AG10803 (cell line): ENCODE measurements at regions not wholly inside any gene's neighbourhood (a gene's known extent, or its start where the extent isn't known, plus 50 kb on each side); places are given as distances from the start of the nearest gene placed in this dataset.

Experiments
- DNase-seq: peaks from one replicate; pipeline ENCODE4 v3.0.0; 2010; ENCODE audit warnings: low read depth
- H3K4me3 ChIP-seq: 2 replicates; pipeline ENCODE4 v1.5.1; 2011; ENCODE audit warnings: mild to moderate bottlenecking, low read length, control low read depth
- CTCF ChIP-seq: conservative IDR thresholded peaks from 2 replicates; pipeline ENCODE4 v1.5.1; 2011; ENCODE audit warnings: mild to moderate bottlenecking, low read length, control low read depth, inconsistent platforms

- DNase-seq: no peak
- TF ChIP-seq CTCF: no peak
- no peak overlapping the region for H3K4me3 ChIP-seq
These were observed 60.2 kb upstream of the ADGRF1 start for GRCh38 chr6:47102331-47102730.

GRCh38 chr6:47098570-47098993, 56.5 kb upstream of the ADGRF1 start:
- no peak overlapping the region for H3K4me3 ChIP-seq
- peak; percentile 83 for DNase-seq
- no peak for TF ChIP-seq CTCF

DNA sequence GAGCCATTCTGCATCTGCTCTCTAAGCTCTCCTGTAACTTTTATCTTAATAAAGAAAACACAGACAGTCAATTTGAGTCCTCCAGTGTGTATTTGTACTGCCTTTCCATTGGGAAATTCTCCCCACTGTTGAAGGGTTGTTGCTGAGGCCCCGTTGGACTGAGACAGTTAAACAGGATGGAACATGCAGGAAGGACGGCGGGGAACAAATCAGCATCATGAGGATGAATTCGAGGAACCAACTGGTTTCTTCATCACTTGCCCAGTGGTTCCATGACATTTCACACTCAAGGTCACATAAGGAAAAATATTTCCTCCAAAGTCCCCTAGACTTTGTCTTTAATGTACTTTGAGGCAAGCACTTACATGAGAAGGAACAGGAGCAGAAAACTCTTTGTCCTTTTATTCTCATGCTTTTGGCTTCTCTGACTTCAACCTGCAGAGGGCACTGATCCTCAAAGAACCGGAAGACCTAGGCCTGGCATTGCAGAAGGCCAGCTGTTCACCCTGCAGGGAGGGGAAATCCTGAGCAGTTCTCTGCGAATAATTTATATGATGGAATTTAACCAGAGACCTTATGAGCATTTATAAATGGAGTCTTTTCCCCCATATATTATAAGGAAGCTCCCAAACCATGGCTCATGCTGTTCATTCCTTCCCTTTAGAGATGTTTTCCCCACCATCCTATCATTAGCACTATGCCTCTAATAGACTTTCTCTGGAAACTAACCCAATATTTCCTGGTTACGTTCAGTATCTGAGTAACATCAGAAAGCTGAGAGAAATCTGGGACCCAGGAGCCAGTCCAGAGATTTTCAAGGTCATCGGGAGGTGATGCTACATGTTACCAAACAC, 55.2 kb upstream of the ADGRF1 start:
- TF ChIP-seq CTCF: peak; percentile 90
- H3K4me3 ChIP-seq: no peak overlapping the region

GRCh38 chr6:47096211-47096895, 54.2 kb upstream of the ADGRF1 start:
- no peak for TF ChIP-seq CTCF
- H3K4me3 ChIP-seq: no peak overlapping the region

More for the DNA sequence above, 55.2 kb upstream of the ADGRF1 start:
- DNase-seq: peak; percentile 81

GRCh38 chr6:47094241-47094925, 52.3 kb upstream of the ADGRF1 start:
- no peak overlapping the region for H3K4me3 ChIP-seq
- no peak for TF ChIP-seq CTCF
- DNase-seq: no peak

More at GRCh38 chr6:47096211-47096895, 54.2 kb upstream of the ADGRF1 start:
- DNase-seq: no peak

DNA sequence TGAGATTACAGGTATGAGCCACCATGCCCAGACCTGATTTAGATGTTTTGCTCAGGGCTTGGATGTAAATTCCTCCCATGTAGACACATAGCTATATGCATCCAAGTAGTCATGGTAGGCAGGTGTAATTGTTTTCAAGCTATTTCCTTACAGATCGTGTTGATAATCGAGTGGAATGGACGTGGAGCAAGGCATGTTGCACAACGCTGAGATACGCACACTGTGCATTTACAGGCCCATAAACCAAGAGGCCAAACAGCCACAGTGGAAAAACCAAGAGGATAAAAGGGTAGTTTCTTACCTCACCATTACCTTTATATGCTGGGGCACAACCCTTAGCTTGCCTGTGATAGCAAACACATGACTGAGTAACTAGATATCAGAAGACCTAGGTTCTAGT, 51.0 kb upstream of the ADGRF1 start:
- no peak for TF ChIP-seq CTCF
- H3K4me3 ChIP-seq: no peak overlapping the region
- no peak for DNase-seq
